ENCODE measurements at regions not wholly inside any gene's neighbourhood (a gene's known extent, or its start where the extent isn't known, plus 50 kb on each side); places are given as distances from the start of the nearest gene placed in this dataset.

- TF ChIP-seq USF1 (IDR thresholded peaks at IDR 0.05) = no peak
- no peak for TF ChIP-seq MAX (IDR thresholded peaks at IDR 0.05)
- TF ChIP-seq CEBPB (IDR thresholded peaks at IDR 0.05) = no peak
Observed at GRCh38 chr4:141900856-141901255, 264.5 kb downstream of the IL15 start.

- TF ChIP-seq REST (IDR thresholded peaks at IDR 0.05; ENCODE audit: low read depth) (no peak), MAX (IDR thresholded peaks at IDR 0.05) (no peak), CEBPB (IDR thresholded peaks at IDR 0.05) (no peak), FOXM1 (IDR thresholded peaks at IDR 0.05; ENCODE audit: borderline replicate concordance, low read depth) (no peak), TCF12 (IDR thresholded peaks at IDR 0.05; ENCODE audit: low read depth) (no peak), RAD21 (IDR thresholded peaks at IDR 0.05; ENCODE audit: low read depth) (no peak), TAF1 (IDR thresholded peaks at IDR 0.05; ENCODE audit: low read depth) (no peak), NFIC (IDR thresholded peaks at IDR 0.05) (no peak), EGR1 (IDR thresholded peaks at IDR 0.05) (no peak), YY1 (IDR thresholded peaks at IDR 0.05; ENCODE audit: low read depth) (no peak), TEAD4 (IDR thresholded peaks at IDR 0.05) (no peak), EP300 (IDR thresholded peaks at IDR 0.05; ENCODE audit: borderline replicate concordance) (no peak), ZBTB7A (IDR thresholded peaks at IDR 0.05; ENCODE audit: low read depth) (no peak), CREB1 (IDR thresholded peaks at IDR 0.05; ENCODE audit: low read depth) (no peak), USF1 (IDR thresholded peaks at IDR 0.05) (no peak)
Observed at GRCh38 chr4:141905751-141906150, 269.4 kb downstream of the IL15 start.

GRCh38 chr4:141909541-141909940 is 273.2 kb downstream of the IL15 start:
- no peak for TF ChIP-seq NFIC (IDR thresholded peaks at IDR 0.05)
- no peak for TF ChIP-seq REST (IDR thresholded peaks at IDR 0.05; ENCODE audit: low read depth)
- TF ChIP-seq MAX (IDR thresholded peaks at IDR 0.05) = no peak
- no peak for TF ChIP-seq EGR1 (IDR thresholded peaks at IDR 0.05)
- TF ChIP-seq EP300 (IDR thresholded peaks at IDR 0.05; ENCODE audit: borderline replicate concordance) = no peak
- TF ChIP-seq CEBPB (IDR thresholded peaks at IDR 0.05) = no peak
- TF ChIP-seq TEAD4 (IDR thresholded peaks at IDR 0.05) = no peak
- TF ChIP-seq ZBTB7A (IDR thresholded peaks at IDR 0.05; ENCODE audit: low read depth) = no peak
- no peak for TF ChIP-seq FOXM1 (IDR thresholded peaks at IDR 0.05; ENCODE audit: borderline replicate concordance, low read depth)

- TF ChIP-seq CREB1 (IDR thresholded peaks at IDR 0.05; ENCODE audit: low read depth) (no peak), EGR1 (IDR thresholded peaks at IDR 0.05) (no peak), USF1 (IDR thresholded peaks at IDR 0.05) (no peak), YY1 (IDR thresholded peaks at IDR 0.05; ENCODE audit: low read depth) (no peak), NFIC (IDR thresholded peaks at IDR 0.05) (peak; percentile 47; the same call in 1 of the 2 replicates), CEBPB (IDR thresholded peaks at IDR 0.05) (no peak), FOXM1 (IDR thresholded peaks at IDR 0.05; ENCODE audit: borderline replicate concordance, low read depth) (no peak)
Observed at GRCh38 chr4:141912831-141913230, 276.4 kb downstream of the IL15 start.

GRCh38 chr4:141913928-141914327 is 277.5 kb downstream of the IL15 start:
- no peak for TF ChIP-seq REST (IDR thresholded peaks at IDR 0.05; ENCODE audit: low read depth)
- peak; percentile 29; the same call in 1 of the 2 replicates for TF ChIP-seq CEBPB (IDR thresholded peaks at IDR 0.05)
- no peak for TF ChIP-seq ZBTB7A (IDR thresholded peaks at IDR 0.05; ENCODE audit: low read depth)
